Frontal cortex (tissue), 3 donors: ENCODE measurements at regions not wholly inside any gene's neighbourhood (a gene's known extent, or its start where the extent isn't known, plus 50 kb on each side); places are given as distances from the start of the nearest gene placed in this dataset.

ENCODE experiments used
- DNase-seq, 2 donors: peaks; one replicate each; pipeline ENCODE4 v3.0.0; 2012; ENCODE audit warnings: low spot score in 2 of 2
- FAIRE-seq: peaks from 2 replicates; lab custom pipeline; 2012; peaks lifted over from hg19 to GRCh38; lab: Jason Lieb, UNC
- donor health status: control.
- donor health status: control.
- donor health status: control.

DNA sequence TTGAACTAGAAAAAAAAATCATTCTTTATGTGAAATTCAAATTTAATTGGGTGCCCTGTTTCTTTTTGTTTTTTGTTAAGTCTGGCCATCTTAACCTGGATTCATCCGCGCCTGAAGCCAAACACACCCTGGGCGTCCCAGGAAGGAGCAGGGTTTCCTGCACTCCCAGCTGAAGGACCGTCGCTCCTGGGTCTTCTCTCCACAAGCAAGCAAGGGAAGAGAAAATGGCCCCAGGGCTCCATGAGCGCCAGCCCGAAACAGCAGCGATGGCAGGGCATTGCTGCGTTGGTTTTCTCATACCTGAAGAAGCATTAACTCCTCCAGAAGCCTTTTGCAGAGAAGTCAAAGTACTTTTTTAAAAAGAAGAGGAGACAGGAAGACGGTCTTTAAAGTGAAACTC is 105.4 kb upstream of the AFDN start:
- no peak for DNase-seq
- no peak for FAIRE-seq

DNA sequence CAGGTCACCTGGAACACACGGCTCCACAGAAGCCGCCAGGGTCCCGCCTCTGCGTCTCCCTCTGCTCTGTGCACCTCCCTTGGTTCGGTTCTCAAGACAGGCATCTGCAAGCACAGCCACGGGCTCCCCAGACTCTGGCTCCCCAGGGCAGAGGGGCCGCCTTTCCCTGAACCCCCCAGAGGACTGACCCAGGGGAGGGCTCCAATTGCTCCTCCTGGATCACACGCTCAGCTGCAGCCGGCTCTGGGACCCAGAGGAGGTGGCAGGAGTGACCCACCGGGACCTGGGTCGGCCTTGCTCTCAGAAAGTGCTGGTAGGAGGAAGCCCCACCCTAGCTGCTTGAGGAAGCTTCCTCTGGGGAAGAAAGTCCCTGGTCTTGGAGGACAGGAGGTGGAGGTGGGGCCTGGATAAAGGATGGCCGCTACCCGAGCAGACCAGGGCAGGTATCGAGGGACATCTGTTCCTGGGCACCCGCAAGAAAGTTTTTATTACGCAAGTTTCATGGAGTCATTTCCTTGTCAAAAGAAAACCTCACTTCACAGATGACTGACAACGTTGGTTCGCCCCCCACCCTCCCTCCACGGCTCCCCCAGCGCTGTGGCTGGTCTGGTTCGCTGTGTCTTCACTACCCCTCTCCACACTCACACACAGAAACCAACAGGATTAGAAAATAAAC is 103.9 kb upstream of the AFDN start:
- no peak for DNase-seq
- FAIRE-seq, result no peak

DNA sequence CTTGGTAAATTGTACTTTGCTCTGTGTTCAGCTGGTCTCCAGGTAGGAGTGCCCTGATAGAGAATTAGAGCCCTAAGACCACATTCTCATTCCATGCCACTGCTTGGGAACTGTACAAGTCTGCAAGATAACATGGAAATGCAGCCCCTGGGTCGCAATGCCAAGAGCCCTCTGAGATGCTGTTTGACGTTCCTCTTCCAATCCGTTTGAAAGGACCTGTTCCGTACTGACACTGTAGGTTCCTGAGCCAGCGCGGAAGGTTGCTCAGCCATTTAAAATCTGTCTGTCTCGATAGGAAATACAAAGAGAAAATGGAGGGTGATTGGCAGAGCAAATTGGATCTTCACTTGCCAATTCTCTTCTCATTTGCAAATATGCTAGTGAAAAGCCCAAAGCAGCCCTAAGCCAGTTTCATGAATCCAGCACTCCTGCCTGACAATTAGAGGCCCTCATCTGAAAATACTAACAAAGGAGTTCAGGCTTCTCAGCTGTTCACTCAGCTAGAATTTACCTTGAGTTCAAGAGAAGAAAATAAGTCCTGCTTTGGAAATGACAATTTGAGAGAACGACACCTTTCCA is 100.6 kb upstream of the AFDN start:
- DNase-seq (no peak), FAIRE-seq (no peak)

GRCh38 chr6:167730441-167730840 is 96.3 kb upstream of the AFDN start:
- DNase-seq (no peak), FAIRE-seq (no peak)

DNA sequence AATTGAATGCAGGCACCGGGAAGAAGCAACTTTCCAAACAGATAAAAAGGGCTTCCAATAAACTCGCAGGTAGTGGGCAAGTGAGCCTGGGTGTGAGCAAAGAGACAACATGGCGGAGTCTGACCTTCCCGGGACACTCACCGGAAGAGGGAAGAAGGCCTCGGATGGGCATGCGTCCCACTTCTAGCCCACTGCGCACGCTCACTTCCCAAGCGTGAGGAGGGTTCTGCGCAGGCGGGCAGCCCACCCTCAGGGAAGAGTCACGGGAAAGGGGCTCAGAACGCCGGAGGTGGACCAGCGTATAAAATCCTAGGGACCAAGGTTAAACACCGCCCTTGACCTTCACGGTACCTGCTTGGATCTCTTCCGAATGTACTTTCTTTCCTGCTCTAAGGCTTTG is 95.5 kb upstream of the AFDN start:
- FAIRE-seq (no peak), DNase-seq (no peak)

- FAIRE-seq (no peak), DNase-seq (peak; percentile 48 to 66)
These were observed 94.8 kb upstream of the AFDN start for GRCh38 chr6:167731731-167732422.

DNA sequence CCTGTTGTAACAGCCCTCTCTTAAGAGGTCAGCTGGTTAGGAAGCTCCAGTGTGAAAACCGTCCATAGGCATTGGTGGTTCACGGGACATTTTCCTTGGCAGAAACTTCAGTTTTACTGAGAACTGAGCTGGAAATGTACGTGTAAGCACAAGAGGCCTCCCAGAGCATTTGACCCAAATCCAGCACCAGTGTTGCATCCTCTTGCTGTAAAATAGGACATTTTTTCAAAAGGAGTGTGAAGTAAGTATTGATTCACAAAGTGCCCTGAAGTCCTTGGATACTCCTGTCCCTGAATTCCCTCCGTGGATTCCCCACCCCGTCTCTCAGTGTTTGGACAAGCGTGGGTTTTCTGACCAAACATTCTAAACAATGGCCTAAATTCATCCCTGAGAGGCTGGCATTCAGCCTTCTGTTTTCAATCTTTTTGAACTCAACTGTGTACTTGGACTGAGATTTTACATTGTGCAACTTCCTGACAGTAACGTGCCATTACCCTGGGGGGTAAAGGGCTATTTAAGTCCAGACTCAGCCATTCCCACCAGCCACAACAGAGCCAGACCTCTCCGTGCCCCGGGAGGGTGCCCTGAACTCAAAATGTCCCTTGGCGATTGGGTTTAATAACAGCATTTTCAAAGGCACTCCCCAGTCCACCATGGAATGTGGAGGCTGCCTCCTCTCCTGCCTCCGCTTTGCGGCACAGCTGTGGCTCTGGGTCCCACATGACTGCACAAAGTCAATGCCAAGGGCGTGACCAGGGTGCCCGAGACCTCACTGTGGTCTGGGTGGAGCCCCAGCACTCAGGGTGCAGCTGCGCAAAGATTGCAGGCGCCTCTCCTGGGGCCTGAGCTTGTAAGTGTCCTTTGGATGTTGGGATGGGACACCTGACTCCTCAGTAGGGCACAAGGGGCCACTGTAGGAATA is 92.7 kb upstream of the AFDN start:
- peak in 1 of 2 donors; percentile 48 for DNase-seq
- no peak for FAIRE-seq

- FAIRE-seq, result no peak
- DNase-seq, result no peak
These were observed 92.0 kb upstream of the AFDN start for GRCh38 chr6:167734662-167735083.

DNA sequence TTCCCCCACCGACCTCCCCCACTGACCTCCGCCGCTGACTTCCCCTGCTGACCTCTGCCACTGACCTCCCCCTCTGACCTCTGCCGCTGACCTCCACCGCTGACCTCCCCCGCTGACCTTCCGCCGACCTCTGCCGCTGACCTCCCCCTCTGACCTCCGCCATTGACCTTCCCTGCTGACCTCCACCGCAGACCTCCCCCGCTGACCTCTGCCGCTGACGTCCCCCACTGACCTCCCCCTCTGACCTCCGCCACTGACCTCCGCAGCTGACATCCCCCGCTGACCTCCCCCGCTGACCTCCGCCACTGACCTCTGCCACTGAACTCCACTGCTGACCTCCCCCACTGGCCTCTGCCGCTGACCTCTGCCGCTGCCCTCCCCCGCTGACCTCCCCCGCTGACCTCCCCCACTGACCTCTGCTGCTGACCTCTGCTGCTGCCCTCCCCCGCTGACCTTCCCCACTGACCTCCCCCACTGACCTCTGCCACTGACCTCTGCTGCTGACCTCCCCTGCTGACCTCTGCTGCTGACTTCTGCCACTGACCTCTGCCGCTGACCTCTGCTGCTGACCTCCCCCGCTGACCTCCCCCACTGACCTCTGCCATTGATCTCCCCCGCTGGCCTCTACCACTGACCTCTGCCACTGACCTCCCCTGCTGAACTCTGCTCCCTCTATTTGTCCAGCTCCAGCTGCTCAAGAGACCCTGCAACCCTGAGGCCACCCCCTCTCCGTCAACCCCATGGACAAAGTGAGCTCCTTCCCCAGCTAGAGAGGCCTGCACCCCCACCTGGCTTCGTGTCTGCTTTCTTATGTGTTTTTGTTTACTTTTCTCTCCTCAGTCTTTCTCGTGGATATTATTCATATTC is 91.4 kb upstream of the AFDN start:
- FAIRE-seq (no peak), DNase-seq (no peak)

- DNase-seq (no peak), FAIRE-seq (no peak)
These were observed 90.8 kb upstream of the AFDN start for GRCh38 chr6:167735951-167736288.

- no peak for FAIRE-seq
- no peak for DNase-seq
These were observed 90.1 kb upstream of the AFDN start for GRCh38 chr6:167736486-167737204.

GRCh38 chr6:167737205-167737830 is 89.4 kb upstream of the AFDN start:
- no peak for FAIRE-seq

DNA sequence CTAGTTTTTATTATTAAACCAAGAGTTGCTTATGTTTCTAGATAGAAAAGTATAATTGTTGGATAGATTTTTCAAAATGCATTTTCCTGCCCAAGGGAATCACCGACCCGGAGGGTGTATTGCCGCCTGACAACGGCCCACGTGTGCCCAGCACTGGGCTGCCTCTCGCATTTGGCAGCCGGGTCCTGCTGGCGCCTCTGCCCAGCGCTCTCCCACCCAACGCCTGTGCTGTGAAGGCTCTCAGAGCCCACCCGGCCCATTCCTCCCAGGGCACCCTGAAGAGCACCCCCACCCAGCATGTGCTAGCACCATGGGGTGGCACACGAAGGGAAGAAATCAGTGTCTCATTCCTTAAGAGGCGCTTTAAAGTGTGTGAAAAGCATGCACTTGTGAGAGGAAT is 88.3 kb upstream of the AFDN start:
- FAIRE-seq (no peak), DNase-seq (no peak)

More at GRCh38 chr6:167737205-167737830, 89.4 kb upstream of the AFDN start:
- no peak for DNase-seq

- DNase-seq (no peak), FAIRE-seq (no peak)
These were observed 86.8 kb upstream of the AFDN start for GRCh38 chr6:167739721-167740475.

DNA sequence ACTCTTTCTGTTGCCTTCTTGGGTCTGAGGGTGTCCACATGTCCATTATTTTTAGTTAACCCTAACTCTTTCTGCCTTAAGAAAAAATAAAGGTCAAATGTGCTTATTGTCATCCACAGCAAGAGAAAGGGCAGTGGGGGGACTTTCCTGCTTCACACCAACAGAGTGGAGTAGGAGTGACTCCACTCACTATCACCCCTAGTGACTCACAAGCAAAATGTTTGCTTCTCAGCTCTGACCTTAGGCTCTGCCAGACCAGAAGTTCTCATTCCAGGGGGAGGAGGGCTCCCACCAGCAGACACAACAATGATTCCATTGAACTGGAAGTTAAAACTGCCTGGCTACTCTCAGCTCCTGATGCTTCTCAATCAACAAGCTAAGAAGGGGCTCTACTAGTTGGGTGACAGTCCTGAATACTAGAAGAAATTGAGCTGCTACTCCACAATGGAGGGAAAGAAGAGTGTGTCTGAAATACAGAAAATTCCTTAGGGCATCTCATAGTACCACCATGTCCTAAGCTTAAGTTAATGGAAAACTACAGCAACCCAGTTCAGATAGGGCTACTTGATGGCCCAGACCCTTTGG is 83.9 kb upstream of the AFDN start:
- FAIRE-seq (no peak), DNase-seq (no peak)

DNA sequence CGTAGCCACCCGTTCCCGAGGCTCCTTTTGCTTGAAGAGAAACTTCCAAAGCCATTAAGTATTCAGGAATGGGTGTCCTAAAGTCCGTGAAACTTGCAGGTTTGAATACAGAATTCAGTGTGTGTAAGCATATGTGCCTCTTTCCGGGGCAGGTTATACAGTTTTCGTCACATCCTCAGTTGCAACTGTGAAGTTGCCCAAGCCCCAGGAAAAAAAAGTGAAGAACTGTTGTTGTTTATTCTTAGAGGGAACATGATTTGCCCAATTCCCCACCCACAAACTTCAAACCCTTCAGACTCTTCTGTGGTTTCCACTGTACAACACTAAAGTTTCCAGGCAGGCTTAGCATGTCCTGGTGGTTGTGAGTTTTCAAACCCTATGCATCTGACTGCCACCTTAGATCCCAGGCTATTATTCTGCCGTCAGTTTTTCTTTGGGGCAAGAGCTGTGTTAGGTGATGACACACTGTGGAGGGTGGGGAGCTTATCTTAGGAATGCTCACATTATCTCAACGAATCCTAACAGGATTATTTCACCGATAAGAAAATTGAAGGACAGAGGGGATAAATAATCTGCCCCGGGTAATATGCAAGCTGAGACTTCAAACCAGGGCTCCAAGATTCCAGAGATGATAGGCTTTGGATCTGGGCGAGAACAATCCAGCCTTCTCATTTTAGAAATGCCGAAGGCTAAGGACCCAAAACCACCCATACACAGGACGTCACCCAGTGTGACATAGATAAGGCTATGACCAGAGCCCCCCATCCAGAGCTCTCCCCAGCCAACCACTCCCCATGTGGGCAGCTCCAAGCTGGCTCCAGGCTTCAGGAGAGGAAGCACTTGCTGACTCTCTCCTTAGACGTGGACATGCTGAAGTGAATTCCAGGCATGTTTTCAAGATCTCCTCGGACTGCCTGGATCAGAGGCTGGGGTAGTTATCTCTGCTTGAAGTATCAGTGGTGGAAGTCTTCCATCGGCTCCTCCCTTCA is 81.7 kb upstream of the AFDN start:
- FAIRE-seq, result no peak

More for the DNA sequence above, 81.7 kb upstream of the AFDN start:
- no peak for DNase-seq
